GM12872 (cell line): ENCODE measurements at regions not wholly inside any gene's neighbourhood (a gene's known extent, or its start where the extent isn't known, plus 50 kb on each side); places are given as distances from the start of the nearest gene placed in this dataset.

Experiments used
- TF ChIP-seq, protein P1 (sequence below): IDR thresholded peaks from 3 replicates; pipeline ENCODE4 v1.5.1; 2011; ENCODE audit warnings: low read depth, mild to moderate bottlenecking, low read length, moderate library complexity; ENCODE audit not compliant: insufficient read depth

DNA sequence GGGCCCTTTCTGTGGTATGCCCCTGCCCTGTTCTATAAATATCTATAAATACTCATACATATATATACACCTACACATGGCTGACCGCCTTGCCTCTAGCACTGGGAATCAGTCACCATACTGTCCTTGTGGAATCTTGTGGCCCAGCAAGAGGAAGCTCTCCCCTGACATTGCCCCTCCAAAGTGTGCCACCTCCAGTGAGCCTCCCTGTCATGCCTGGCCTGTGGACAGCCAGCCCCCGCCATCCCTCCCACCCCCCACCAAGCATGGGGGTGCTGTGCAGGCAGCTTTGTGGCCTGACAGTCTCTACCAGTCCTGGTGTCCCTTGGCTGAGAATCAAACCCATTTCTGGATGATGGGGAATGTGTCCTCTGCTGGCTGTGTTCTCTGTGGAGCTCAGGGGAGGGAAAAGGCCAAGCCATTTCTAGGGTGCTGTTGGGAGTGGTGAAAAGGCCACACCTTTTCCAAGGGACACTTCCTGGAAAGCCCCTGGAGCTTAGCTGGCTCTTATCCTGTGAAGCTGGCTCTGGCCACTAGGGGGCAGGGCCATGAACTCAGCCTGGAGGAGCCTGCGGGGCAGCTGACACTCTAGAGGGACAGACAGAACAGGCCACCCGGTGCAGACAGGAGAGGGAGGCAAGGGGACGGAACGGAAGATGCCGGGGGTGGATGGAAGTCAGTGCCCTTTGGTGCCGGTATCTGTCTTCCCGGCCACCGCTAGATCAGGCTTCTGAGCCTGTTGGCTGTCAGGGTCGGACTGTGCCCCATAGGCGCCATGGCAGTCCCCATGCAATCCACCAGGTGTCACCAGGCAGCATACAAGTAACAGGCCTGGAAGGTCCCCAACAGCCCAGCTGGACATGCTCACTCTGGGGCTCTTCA, 167.2 kb downstream of the TBC1D2B start:
- TF ChIP-seq, protein P1, sequence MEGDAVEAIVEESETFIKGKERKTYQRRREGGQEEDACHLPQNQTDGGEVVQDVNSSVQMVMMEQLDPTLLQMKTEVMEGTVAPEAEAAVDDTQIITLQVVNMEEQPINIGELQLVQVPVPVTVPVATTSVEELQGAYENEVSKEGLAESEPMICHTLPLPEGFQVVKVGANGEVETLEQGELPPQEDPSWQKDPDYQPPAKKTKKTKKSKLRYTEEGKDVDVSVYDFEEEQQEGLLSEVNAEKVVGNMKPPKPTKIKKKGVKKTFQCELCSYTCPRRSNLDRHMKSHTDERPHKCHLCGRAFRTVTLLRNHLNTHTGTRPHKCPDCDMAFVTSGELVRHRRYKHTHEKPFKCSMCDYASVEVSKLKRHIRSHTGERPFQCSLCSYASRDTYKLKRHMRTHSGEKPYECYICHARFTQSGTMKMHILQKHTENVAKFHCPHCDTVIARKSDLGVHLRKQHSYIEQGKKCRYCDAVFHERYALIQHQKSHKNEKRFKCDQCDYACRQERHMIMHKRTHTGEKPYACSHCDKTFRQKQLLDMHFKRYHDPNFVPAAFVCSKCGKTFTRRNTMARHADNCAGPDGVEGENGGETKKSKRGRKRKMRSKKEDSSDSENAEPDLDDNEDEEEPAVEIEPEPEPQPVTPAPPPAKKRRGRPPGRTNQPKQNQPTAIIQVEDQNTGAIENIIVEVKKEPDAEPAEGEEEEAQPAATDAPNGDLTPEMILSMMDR: peak; percentile 72

DNA sequence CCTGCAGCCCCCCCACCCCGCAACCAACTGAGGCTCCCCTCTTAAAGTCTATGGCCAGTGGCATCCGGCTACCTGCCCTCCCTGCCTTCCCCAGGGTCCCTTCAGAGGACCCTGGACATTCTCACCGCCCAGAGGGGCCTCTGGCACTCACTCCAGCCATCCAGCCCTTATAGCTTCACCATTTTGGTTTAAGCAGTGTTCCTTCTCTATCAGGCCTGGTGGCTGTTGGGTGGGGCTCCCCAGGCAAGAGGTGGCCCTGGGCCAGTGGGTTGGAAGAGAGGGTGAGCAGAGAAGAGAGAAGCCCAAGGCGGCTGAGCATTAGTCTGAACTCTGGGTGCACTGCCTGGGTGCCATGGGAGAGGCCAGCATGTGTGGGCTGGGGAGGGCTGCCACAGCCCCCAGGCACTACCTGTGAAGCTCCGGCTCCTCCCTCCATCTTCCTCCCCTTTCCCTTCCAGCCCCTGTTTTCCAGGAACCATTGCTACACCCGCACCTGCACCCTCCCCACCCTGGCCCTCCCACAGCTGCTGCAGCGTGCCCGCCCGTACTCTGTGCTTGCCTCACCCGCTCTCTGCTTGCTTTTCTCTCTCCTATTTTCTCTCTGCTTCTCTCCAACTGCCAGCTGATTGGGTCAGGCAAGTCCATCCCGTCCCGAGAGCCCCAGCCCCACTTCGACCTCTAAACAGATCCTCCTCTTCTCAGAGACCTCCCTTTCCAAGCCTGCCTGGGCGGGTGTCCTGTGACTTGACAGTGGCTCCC, 168.2 kb downstream of the TBC1D2B start:
- TF ChIP-seq, protein P1: no peak

DNA sequence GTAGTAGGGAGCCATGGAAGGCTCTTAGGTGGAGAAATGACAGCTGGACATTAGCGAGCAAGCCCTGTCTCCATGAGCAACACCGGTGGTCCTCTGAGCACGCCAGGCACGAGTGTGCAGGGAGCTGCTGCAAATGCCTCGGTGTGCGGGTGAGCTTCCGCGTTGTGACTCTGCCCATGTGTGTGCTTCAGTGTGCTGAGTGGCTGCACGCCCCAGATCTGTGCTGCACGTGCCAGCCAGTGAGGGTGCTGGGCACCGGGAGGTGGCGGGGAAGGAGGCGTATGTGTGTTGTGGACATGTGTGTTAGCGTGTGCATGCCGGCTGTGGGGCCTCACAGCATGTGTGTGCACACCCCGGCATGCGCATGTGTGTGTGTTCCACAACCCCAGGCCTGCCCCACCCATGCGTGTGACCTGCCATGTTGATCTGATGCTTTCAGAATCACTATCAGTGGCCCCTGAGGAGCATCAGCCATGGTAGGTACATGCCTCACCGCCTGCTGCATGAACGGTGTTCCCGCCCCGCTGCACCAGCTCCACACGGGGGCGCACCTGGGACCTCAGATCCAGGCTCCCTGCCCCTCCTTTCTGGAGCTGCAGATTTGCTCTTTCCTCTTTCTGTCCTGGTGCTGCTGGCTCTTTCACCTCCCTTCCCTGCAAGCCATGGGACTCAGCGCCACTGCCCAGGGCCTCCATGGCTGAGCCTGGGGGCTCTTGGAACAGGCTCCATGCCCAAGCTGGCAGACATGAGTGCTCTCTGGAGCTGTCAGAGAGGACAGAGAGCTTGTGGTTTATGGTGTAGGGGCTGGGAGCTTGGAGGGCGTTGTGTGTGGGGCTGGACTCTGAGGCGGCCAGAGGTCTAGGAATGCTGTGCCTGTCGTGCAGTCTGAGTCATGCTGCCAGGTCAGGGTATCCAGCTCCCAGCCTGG, 169.4 kb downstream of the TBC1D2B start:
- TF ChIP-seq, protein P1: peak; percentile 65

DNA sequence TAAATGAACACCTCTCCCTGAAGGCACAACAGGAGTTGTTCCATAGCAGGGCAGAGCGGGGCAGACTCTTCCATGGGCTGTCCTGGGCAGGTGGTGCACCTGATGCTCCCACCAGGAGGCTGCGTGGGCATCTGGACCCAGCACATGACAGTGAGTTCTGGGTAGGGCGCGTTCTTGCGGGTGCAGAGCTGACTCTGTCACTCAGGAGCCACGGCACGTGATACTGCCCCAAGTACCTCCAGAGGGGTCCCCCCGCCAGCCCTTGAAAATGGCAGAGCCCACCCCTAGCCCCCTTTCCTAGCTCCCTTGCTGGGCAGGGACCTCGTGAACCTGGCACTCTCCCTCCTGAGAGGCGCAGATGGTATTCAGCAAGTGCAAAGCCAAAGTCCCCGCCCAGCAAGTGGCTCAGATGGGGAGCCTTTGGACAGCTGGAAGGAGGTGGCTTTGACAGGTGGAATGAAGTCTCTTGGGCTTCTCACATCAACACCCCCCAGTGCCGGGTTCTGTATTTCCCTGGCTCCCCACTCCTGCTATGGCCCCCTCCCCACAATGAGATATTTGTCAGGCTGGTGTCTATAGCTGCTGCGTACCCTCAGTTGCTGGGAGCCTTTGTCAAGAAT, 172.1 kb downstream of the TBC1D2B start:
- TF ChIP-seq, protein P1: no peak

DNA sequence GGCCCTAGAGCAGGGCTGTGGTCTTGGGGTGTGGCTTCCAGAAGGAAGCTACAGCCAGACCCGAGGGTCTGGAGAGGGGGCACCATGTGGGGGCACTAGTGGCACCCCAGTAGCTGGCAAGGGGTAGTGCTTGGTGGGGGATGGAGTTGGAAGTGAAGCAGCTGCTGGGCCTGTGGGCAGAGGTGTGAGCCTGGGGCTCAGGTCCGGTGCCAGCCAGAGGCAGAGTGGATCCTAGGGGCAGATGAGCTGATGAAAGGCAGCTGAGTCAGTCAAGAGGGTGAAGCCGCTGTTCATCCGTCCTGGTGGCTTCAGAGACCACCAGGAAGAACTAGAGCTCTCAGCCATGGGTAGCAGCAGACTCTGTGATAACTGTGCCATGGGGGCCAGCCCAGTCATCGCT, 172.6 kb downstream of the TBC1D2B start:
- TF ChIP-seq, protein P1: no peak

DNA sequence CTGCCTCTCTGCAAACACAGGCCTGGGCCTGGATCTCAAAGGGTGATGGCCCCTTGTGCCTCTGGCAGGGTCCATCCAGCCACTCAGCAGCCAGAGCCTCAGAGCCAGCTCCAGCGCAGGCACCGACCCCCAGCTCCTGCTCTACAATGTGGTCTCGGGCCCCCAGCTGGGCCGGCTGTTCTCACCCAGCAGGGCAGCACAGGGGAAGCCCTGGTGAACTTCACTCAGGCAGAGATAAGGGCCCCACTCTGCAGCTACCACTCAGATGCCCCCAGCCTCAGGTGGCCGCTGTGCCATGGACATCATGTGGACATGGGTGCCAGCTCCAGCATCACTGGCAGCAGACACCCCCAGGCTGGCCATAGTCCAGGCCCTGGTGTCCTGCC, 173.1 kb downstream of the TBC1D2B start:
- TF ChIP-seq, protein P1: no peak
